Aorta (tissue), 5 donors: ENCODE measurements at regions not wholly inside any gene's neighbourhood (a gene's known extent, or its start where the extent isn't known, plus 50 kb on each side); places are given as distances from the start of the nearest gene placed in this dataset.

Experiments
- ATAC-seq: fragments of 200-7000 bp; cut with Tn5 transposase; one replicate; pipeline ENCODE4 v1.9.1; 2022; ENCODE audit warnings: moderate library complexity; ENCODE audit not compliant: low FRiP score
- DNase-seq, 2 donors: peaks; one replicate each; pipeline ENCODE4 v3.0.0-alpha.2; 2020
- H3K27ac ChIP-seq, 2 donors: one replicate each; pipeline ENCODE4 v1.5.1; 2013; ENCODE audit warnings: low read length in 2 of 2, mild to moderate bottlenecking in 2 of 2, moderate library complexity in 2 of 2, control low read depth in 1 of 2, inconsistent platforms in 1 of 2, low read depth in 1 of 2
- H3K27me3 ChIP-seq, 2 donors: one replicate each; pipeline ENCODE4 v1.6.1; 2013; ENCODE audit warnings: control low read depth in 1 of 2, low read length in 1 of 2, mild to moderate bottlenecking in 1 of 2, moderate library complexity in 1 of 2; ENCODE audit not compliant: insufficient read depth in 2 of 2, control insufficient read depth in 1 of 2
- H3K36me3 ChIP-seq, 2 donors: one replicate each; pipeline ENCODE4 v1.6.1; 2013; ENCODE audit warnings: control low read depth in 1 of 2, low read length in 1 of 2, mild to moderate bottlenecking in 1 of 2; ENCODE audit not compliant: insufficient read depth in 2 of 2, control insufficient read depth in 1 of 2
- H3K4me1 ChIP-seq, 2 donors: one replicate each; pipeline ENCODE4 v1.6.1; 2013; ENCODE audit warnings: low read length in 2 of 2, control low read depth in 1 of 2, mild to moderate bottlenecking in 1 of 2, moderate library complexity in 1 of 2; ENCODE audit not compliant: insufficient read depth in 2 of 2, control insufficient read depth in 1 of 2
- H3K4me3 ChIP-seq, 2 donors: one replicate each; pipeline ENCODE4 v1.5.1; 2013; ENCODE audit warnings: low read length in 2 of 2, control low read depth in 1 of 2, mild to moderate bottlenecking in 1 of 2
- H3K9me3 ChIP-seq: one replicate; pipeline ENCODE4 v1.6.1; 2013; ENCODE audit warnings: mild to moderate bottlenecking, low read length; ENCODE audit not compliant: control insufficient read depth
- WGBS, 2 donors: extraction: QIAGEN DNeasy Blood & Tissue Kit; methylation state at CpG; one replicate each; pipeline ENCODE4 v1.1.7; 2013; 5-methylcytosine and 5-hydroxymethylcytosine counted together
- intact Hi-C, 2 donors: fragments of 100-400 bp; cut with DNase I; formaldehyde crosslinking; loops; one replicate each; pipeline versions ENCODE4 v1.14.2 to v1.15.0; 2022
- donor health status: healthy with polysubstance abuse.
- donor health status: Bipolar disorder and iron deficiency.
- donor health status: DM: no; HTN: no; CAD: no.
- donor health status: DM: no; HTN: no; CAD: no.
- donor health status: DM: yes; HTN: yes; CAD: no.

- intact Hi-C loops, result no loop called here
- DNase-seq, result no peak
- WGBS, 2 donors, result 89 to 91% methylated on average over 4 of the region's 4 CpGs
- no peaks in the 10 kb centered on the region for H3K36me3 ChIP-seq
- H3K4me3 ChIP-seq, result no peak overlapping the region
- ATAC-seq, result no peak
- H3K4me1 ChIP-seq, result no peaks in the 10 kb centered on the region
- no peak overlapping the region for H3K27ac ChIP-seq
- H3K27me3 ChIP-seq, result no peaks in the 10 kb centered on the region
- H3K9me3 ChIP-seq, result no peaks in the 10 kb centered on the region
Measured at GRCh38 chr3:72289692-72290071, 504.7 kb upstream of the PROK2 start.

DNA sequence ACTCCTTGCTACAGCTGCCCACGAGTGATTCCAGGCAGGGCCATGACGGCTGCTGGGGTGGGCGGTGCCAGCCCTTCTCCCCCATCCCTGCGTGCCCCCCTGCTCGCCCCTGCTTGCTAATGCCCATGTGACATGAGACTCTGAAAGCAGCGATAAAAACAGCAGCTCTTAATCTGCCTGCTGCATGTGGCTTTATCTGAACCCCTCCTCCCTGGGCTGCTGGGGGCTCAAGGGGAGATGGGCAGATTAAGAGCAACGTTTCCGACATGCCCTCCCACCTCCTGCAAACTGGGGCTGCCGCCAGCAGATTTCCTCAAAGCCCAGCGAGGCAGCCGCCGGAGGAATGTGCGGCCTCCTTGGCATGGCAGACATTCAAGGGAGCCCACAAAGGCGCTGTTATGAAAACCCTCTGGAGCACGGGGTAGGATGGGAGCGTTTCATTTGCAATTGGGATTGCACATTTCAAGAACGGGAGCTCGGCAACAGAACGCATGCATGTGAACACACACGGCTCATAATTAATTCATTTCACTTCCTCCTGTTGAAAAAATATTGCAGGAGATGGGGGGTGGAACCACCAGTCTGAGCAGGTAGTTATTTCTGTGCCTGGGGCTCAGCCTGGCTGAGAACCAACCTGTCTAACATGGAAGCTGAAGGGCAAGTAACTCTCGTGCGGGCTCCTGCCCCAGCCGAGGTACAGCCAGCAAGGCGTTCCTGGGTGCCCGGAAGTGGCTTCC lies 504.2 kb upstream of the PROK2 start:
- Histone ChIP-seq H3K36me3 (no peaks in the 10 kb centered on the region), H3K4me3 (no peak overlapping the region), H3K27me3 (no peaks in the 10 kb centered on the region), H3K4me1 (no peaks in the 10 kb centered on the region), H3K27ac (no peak overlapping the region), H3K9me3 (no peaks in the 10 kb centered on the region)
- intact Hi-C loops, result no loop called here
- ATAC-seq, result no peak
- DNase-seq, result peak; percentile 69 to 82
- WGBS, 2 donors, result 19 to 20% methylated on average over 25 of the region's 25 CpGs

GRCh38 chr3:72287956-72288355 lies 503.0 kb upstream of the PROK2 start:
- WGBS, 2 donors, result 13 to 15% methylated on average over 1 of the region's 1 CpG

DNA sequence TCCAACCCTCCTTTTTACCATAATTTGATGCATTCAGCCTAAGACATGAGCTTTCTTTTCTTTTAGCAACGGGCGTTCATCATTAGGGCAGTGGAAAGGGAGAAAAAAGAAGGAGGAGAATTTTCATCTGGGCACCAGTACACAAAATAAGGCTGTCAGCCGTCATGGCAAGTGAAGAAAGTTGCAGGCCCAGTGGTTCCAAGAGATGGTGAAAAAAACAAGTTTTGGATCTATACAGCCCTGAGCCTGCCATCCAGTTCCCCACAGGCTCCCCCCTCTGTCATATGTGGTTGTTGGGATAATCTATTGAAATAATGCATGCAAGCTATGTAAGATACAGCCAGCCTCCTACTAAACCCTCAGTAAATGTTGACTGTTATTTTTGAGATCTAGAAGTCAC lies 500.6 kb upstream of the PROK2 start:
- ATAC-seq (no peak), DNase-seq (no peak)
- no peak overlapping the region for H3K4me3 ChIP-seq
- H3K36me3 ChIP-seq, result no peaks in the 10 kb centered on the region
- peaks cover 4% of the 10 kb centered on the region for H3K9me3 ChIP-seq
- H3K4me1 ChIP-seq, result no peaks in the 10 kb centered on the region
- no peaks in the 10 kb centered on the region for H3K27me3 ChIP-seq
- intact Hi-C loops, result no loop called here
- WGBS, 2 donors, result 87 to 95% methylated on average over 3 of the region's 3 CpGs
- H3K27ac ChIP-seq, result no peak overlapping the region

More at GRCh38 chr3:72287956-72288355, 503.0 kb upstream of the PROK2 start:
- no peak overlapping the region for H3K4me3 ChIP-seq
- no peaks in the 10 kb centered on the region for H3K27me3 ChIP-seq
- peaks cover under 1% of the 10 kb centered on the region for H3K9me3 ChIP-seq
- intact Hi-C loops, result no loop called here
- no peaks in the 10 kb centered on the region for H3K4me1 ChIP-seq
- DNase-seq (no peak), ATAC-seq (no peak)
- H3K27ac ChIP-seq, result no peak overlapping the region
- H3K36me3 ChIP-seq, result no peaks in the 10 kb centered on the region

DNA sequence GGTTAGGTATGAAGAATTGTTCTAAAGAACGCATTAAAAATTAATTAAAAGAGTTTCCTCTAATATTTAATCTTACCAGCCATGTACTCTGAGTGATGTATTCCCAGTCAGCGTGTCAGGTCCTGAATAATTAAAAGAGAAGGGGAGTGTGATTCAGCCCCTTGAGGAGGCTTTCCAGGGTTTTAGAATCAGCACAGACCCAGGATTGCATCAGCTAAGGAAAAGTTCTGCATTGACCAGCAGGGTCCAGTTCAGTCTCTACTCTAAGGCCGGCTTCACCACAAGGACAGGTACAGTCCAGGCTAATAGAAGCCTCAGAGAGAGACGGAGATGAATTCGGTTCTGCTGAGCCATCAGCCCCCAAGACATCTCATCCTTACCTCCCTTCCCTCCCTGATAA lies 499.5 kb upstream of the PROK2 start:
- Histone ChIP-seq H3K9me3 (peaks cover 4% of the 10 kb centered on the region), H3K36me3 (no peaks in the 10 kb centered on the region), H3K27ac (no peak overlapping the region), H3K27me3 (no peaks in the 10 kb centered on the region), H3K4me3 (no peak overlapping the region), H3K4me1 (no peaks in the 10 kb centered on the region)
- WGBS, 2 donors, result 75 to 76% methylated on average over 5 of the region's 5 CpGs
- no peak for ATAC-seq
- DNase-seq, result no peak
- intact Hi-C loops, result no loop called here

- Histone ChIP-seq H3K27ac (no peak overlapping the region), H3K4me1 (no peaks in the 10 kb centered on the region), H3K4me3 (no peak overlapping the region), H3K27me3 (no peaks in the 10 kb centered on the region), H3K9me3 (peaks cover 4% of the 10 kb centered on the region), H3K36me3 (no peaks in the 10 kb centered on the region)
- intact Hi-C loops, result no loop called here
- ATAC-seq, result no peak
- 51 to 72% methylated on average over 3 of the region's 3 CpGs for WGBS, 2 donors
- DNase-seq, result no peak
Measured at GRCh38 chr3:72282918-72283317, 498.0 kb upstream of the PROK2 start.

DNA sequence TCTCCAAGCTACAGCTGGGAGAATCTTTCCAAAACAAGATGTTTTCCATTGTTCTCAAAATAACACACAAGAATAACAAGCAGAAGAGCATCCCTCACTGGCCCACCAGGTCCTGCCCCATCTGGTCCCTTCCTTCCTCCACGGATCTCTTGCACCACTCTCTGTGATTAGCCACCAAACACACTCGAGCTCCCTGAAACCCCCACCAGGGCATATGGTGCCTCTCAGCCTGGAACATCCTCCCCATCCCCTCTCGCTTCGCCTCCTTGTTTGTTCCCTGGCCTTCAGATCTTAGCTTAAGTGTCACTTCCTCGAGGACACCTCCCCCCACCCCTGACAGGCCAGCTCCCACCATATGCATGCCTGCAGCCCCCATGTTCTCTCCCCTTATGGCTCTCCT lies 496.6 kb upstream of the PROK2 start:
- Histone ChIP-seq H3K27me3 (no peaks in the 10 kb centered on the region), H3K36me3 (no peaks in the 10 kb centered on the region), H3K4me3 (no peak overlapping the region), H3K9me3 (peaks cover 4% of the 10 kb centered on the region), H3K27ac (no peak overlapping the region), H3K4me1 (no peaks in the 10 kb centered on the region)
- ATAC-seq (no peak), DNase-seq (no peak)
- intact Hi-C loops, result no loop called here
- whole genome bisulfite sequencing, 2 donors, result 90 to 91% methylated on average over 5 of the region's 5 CpGs

DNA sequence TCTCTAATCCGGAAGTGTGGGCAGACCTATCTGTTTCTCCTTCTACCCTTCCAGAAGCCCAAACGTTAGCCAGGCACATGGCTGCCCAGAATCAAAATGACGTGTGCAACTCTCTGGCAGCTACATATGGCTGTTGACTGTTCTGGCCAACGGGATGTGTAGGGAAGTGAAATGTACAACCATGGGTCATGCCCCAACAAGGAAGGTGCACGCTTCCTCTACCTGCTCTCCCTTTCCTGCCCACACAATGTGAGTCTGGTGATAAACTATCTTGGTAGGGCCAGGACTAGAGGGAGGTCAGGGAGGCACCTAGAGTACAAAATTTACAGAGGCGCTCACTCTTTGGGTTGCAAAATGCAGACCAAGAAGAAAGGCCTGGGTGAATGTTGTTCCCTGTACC lies 495.9 kb upstream of the PROK2 start:
- Histone ChIP-seq H3K36me3 (no peaks in the 10 kb centered on the region), H3K27me3 (no peaks in the 10 kb centered on the region), H3K4me1 (no peaks in the 10 kb centered on the region), H3K27ac (no peak overlapping the region), H3K4me3 (no peak overlapping the region), H3K9me3 (peaks cover 4% of the 10 kb centered on the region)
- no peak for ATAC-seq
- no peak for DNase-seq
- WGBS, 2 donors, result 88 to 93% methylated on average over 6 of the region's 6 CpGs
- intact Hi-C loops, result no loop called here

GRCh38 chr3:72279631-72280041 lies 494.7 kb upstream of the PROK2 start:
- Histone ChIP-seq H3K4me3 (no peak overlapping the region), H3K27ac (no peak overlapping the region), H3K36me3 (no peaks in the 10 kb centered on the region), H3K27me3 (no peaks in the 10 kb centered on the region), H3K4me1 (no peaks in the 10 kb centered on the region), H3K9me3 (peaks cover 4% of the 10 kb centered on the region)
- intact Hi-C loops, result loop anchor here in 1 of 2 donors (10.0 kb wide), 1 partner anchor 545 kb away; no protein-coding TSS in a partner anchor
- DNase-seq (no peak), ATAC-seq (peak; percentile 22)
- 32 to 43% methylated on average over 6 of the region's 6 CpGs for WGBS, 2 donors
